ENCODE measurements at regions not wholly inside any gene's neighbourhood (a gene's known extent, or its start where the extent isn't known, plus 50 kb on each side); places are given as distances from the start of the nearest gene placed in this dataset.
"Not testable (repeated sequence)": the region's sequence is repeated elsewhere in the genome, so short reads cannot be mapped to it uniquely, and the experiment has no call there.

DNA sequence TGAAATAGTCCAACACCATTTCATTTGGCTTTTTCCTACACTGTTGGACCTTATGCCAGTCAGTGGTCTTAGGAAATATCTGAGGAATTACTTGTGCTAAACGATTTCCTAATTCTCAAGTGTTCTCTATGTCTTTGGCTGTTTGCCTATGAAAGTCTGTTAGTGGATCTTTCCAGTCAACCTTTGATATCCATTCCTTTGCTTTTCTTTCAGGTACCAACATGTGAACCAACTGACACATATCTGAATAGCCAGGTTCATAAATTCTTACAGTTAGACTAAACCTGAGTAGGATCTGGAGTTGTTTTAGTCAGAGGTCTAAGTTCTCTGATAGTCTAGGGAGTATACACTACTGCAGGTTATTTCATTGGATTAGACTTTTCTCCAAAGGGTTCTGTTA is 343.5 kb upstream of the LRRC3B start:
- H3K4me3 ChIP-seq (ENCODE audit: low read length), result no peak overlapping the region
- no peaks in the 10 kb centered on the region for H3K79me2 ChIP-seq (ENCODE audit: low read length)
- H3K4me1 ChIP-seq (ENCODE audit: low read length), result no peaks in the 10 kb centered on the region
- no peak overlapping the region for H3K27ac ChIP-seq (ENCODE audit: low read length)
- H3K36me3 ChIP-seq (ENCODE audit: insufficient read depth, low read length), result no peaks in the 10 kb centered on the region
- no peaks in the 10 kb centered on the region for H4K20me1 ChIP-seq (ENCODE audit: insufficient read depth, low read depth, low read length)
- no peak overlapping the region for H2AFZ ChIP-seq (ENCODE audit: low read length)
- H3K9ac ChIP-seq (ENCODE audit: low read length), result no peak overlapping the region
- no peaks in the 10 kb centered on the region for H3K27me3 ChIP-seq (ENCODE audit: low read length)
- DNase-seq, result no peak
- no peaks in the 10 kb centered on the region for H3K9me2 ChIP-seq (replicated peaks; ENCODE audit: insufficient read depth, low read length)
- no peaks in the 10 kb centered on the region; the same call in 1 of the 2 replicates for H3K9me3 ChIP-seq (ENCODE audit: low read length)
- H3K4me2 ChIP-seq (ENCODE audit: low read depth, low read length, poor library complexity, severe bottlenecking), result no peak overlapping the region

DNA sequence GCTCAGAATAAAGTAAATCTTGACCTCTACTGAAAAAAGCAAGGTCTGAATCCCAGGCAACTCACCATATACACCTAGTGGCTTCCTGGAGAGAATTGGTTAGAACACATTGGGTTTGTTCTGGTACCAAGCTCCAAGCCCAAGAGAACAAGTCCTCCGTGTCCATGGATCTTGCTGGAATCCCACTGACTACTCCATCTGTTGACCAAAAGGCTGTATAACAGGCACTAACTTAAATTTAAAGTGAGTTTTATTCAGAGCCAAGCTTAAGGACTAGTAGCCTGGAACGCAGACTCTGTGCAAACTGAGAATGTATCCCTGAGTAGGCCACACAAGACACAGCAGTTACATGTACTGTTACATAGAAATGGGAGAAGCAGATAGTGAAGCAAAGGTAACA is 342.1 kb upstream of the LRRC3B start:
- Histone ChIP-seq H2AFZ (ENCODE audit: low read length) (no peak overlapping the region), H3K9me2 (replicated peaks; ENCODE audit: insufficient read depth, low read length) (no peaks in the 10 kb centered on the region), H3K9ac (ENCODE audit: low read length) (no peak overlapping the region), H3K4me1 (ENCODE audit: low read length) (no peaks in the 10 kb centered on the region), H3K4me2 (ENCODE audit: low read depth, low read length, poor library complexity, severe bottlenecking) (no peak overlapping the region), H3K27me3 (ENCODE audit: low read length) (no peaks in the 10 kb centered on the region), H3K36me3 (ENCODE audit: insufficient read depth, low read length) (no peaks in the 10 kb centered on the region), H3K9me3 (ENCODE audit: low read length) (no peaks in the 10 kb centered on the region; the same call in 1 of the 2 replicates), H3K79me2 (ENCODE audit: low read length) (no peaks in the 10 kb centered on the region), H3K4me3 (ENCODE audit: low read length) (no peak overlapping the region), H3K27ac (ENCODE audit: low read length) (no peak overlapping the region), H4K20me1 (ENCODE audit: insufficient read depth, low read depth, low read length) (no peaks in the 10 kb centered on the region)
- peak; percentile 45 for DNase-seq

DNA sequence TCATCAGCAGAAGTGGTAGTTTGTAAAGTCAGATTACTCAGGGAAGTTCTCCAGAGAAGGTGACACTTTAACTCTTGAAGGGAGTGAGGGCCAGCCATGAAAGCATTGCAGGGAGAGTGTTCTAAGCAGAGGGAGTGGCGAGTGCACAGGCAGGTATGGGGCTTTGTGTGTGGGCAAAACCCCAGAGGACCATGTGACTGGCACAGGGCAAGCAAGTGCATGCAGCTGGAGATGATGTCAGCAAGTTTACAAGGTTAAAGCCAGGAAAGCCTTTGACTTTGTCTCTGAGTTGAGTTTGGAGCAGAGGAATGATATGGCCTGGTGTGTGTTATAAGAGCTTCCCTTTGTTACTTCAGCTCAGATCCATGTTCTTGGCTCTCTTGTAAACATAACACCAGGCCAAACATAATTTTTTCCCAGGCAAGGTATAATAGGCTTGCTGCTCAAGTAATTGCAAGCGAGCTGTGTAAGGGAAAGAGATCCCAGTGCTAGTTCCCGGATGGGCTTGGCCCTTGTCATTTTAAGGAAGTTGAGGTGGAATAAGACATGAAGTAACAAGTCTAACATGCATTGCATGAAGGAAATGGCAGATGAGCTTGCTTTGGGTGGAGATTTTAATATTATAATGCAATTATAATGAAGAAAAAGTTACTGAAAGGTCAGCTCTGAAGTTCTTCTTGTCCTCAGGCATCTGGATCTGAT is 341.1 kb upstream of the LRRC3B start:
- H3K36me3 ChIP-seq (ENCODE audit: insufficient read depth, low read length), result no peaks in the 10 kb centered on the region
- H4K20me1 ChIP-seq (ENCODE audit: insufficient read depth, low read depth, low read length), result no peaks in the 10 kb centered on the region
- H3K79me2 ChIP-seq (ENCODE audit: low read length), result no peaks in the 10 kb centered on the region
- H3K4me3 ChIP-seq (ENCODE audit: low read length), result no peak overlapping the region
- no peaks in the 10 kb centered on the region; the same call in 1 of the 2 replicates for H3K9me3 ChIP-seq (ENCODE audit: low read length)
- H3K9ac ChIP-seq (ENCODE audit: low read length), result no peak overlapping the region
- no peak overlapping the region for H3K27ac ChIP-seq (ENCODE audit: low read length)
- no peak overlapping the region for H3K4me2 ChIP-seq (ENCODE audit: low read depth, low read length, poor library complexity, severe bottlenecking)
- H2AFZ ChIP-seq (ENCODE audit: low read length), result no peak overlapping the region
- H3K27me3 ChIP-seq (ENCODE audit: low read length), result no peaks in the 10 kb centered on the region
- no peaks in the 10 kb centered on the region for H3K4me1 ChIP-seq (ENCODE audit: low read length)
- H3K9me2 ChIP-seq (replicated peaks; ENCODE audit: insufficient read depth, low read length), result no peaks in the 10 kb centered on the region
- DNase-seq, result no peak

DNA sequence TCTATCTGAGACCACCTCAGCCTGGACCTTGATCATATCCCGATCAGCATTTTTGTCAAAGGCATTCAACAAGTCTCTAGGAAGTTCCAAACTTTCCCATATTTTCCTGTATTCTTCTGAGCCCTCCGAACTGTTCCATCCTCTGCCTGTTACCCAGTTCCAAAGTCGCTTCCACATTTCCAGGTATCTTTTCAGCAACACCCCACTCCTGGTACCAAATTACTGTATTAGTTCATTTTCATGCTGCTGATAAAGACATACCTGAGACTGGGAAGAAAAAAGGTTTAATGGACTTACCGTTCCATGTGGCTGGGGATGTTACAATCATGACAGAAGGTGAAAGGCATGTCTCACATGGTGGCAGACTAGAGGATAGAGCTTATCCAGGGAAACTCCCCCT is 338.1 kb upstream of the LRRC3B start:
- not testable (repeated sequence) for H3K9ac ChIP-seq (ENCODE audit: low read length); H3K79me2 ChIP-seq (ENCODE audit: low read length); H3K9me3 ChIP-seq (ENCODE audit: low read length); H3K4me2 ChIP-seq (ENCODE audit: low read depth, low read length, poor library complexity, severe bottlenecking); H4K20me1 ChIP-seq (ENCODE audit: insufficient read depth, low read depth, low read length); H3K27me3 ChIP-seq (ENCODE audit: low read length); H3K36me3 ChIP-seq (ENCODE audit: insufficient read depth, low read length); H3K9me2 ChIP-seq (replicated peaks; ENCODE audit: insufficient read depth, low read length); H3K4me3 ChIP-seq (ENCODE audit: low read length); DNase-seq; H3K27ac ChIP-seq (ENCODE audit: low read length); H2AFZ ChIP-seq (ENCODE audit: low read length); H3K4me1 ChIP-seq (ENCODE audit: low read length)

DNA sequence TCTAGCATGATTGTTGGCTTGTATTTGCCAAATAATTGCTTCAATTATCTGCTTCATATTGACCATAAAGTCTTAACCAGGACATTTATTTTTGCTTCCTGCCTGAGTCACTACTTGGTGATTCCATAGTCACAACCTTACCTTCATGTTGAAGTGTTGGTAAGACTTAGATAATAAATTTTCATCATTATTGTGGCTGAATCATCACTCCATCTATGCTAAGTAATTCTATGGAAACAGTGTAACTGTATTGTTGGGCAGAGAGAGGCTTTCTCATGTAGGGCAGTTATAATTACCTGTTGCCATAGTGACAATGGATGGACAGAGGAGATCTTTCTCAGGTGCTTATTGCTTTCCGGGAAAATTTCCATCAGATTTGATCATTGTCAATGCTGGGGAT is 330.7 kb upstream of the LRRC3B start:
- no peak overlapping the region for H3K4me3 ChIP-seq (ENCODE audit: low read length)
- no peak overlapping the region for H3K9ac ChIP-seq (ENCODE audit: low read length)
- H4K20me1 ChIP-seq (ENCODE audit: insufficient read depth, low read depth, low read length), result no peaks in the 10 kb centered on the region
- DNase-seq, result no peak
- H3K27me3 ChIP-seq (ENCODE audit: low read length), result no peaks in the 10 kb centered on the region
- H3K9me2 ChIP-seq (replicated peaks; ENCODE audit: insufficient read depth, low read length), result no peaks in the 10 kb centered on the region
- no peak overlapping the region for H3K27ac ChIP-seq (ENCODE audit: low read length)
- H3K36me3 ChIP-seq (ENCODE audit: insufficient read depth, low read length), result no peaks in the 10 kb centered on the region
- no peaks in the 10 kb centered on the region for H3K79me2 ChIP-seq (ENCODE audit: low read length)
- H2AFZ ChIP-seq (ENCODE audit: low read length), result no peak overlapping the region
- H3K4me1 ChIP-seq (ENCODE audit: low read length), result no peaks in the 10 kb centered on the region
- H3K4me2 ChIP-seq (ENCODE audit: low read depth, low read length, poor library complexity, severe bottlenecking), result no peak overlapping the region
- no peaks in the 10 kb centered on the region for H3K9me3 ChIP-seq (ENCODE audit: low read length)

DNA sequence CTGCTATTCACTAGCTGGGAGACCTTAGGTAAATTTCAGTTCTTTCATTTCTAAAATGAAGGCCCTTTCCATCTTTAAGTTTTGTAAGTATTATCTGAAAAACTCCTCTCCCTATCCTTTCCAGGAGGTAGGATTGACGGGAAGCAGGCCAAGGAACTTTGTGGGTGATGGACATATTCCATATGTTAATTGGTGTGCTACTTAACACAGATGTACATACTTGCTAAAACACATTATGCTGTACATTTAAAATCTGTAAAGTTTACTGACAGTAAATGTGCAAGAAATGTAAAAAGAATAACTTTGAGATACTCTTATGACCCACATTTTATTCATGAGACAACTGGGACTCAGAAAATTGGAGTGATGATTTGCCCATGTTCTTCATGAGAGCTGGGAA is 329.8 kb upstream of the LRRC3B start:
- Histone ChIP-seq H3K4me2 (ENCODE audit: low read depth, low read length, poor library complexity, severe bottlenecking) (no peak overlapping the region), H3K27ac (ENCODE audit: low read length) (no peak overlapping the region), H3K9me2 (replicated peaks; ENCODE audit: insufficient read depth, low read length) (no peaks in the 10 kb centered on the region), H3K36me3 (ENCODE audit: insufficient read depth, low read length) (no peaks in the 10 kb centered on the region), H2AFZ (ENCODE audit: low read length) (no peak overlapping the region), H3K9me3 (ENCODE audit: low read length) (no peaks in the 10 kb centered on the region), H3K4me3 (ENCODE audit: low read length) (no peak overlapping the region), H4K20me1 (ENCODE audit: insufficient read depth, low read depth, low read length) (no peaks in the 10 kb centered on the region), H3K4me1 (ENCODE audit: low read length) (no peaks in the 10 kb centered on the region), H3K27me3 (ENCODE audit: low read length) (no peaks in the 10 kb centered on the region), H3K79me2 (ENCODE audit: low read length) (no peaks in the 10 kb centered on the region), H3K9ac (ENCODE audit: low read length) (no peak overlapping the region)
- no peak for DNase-seq

DNA sequence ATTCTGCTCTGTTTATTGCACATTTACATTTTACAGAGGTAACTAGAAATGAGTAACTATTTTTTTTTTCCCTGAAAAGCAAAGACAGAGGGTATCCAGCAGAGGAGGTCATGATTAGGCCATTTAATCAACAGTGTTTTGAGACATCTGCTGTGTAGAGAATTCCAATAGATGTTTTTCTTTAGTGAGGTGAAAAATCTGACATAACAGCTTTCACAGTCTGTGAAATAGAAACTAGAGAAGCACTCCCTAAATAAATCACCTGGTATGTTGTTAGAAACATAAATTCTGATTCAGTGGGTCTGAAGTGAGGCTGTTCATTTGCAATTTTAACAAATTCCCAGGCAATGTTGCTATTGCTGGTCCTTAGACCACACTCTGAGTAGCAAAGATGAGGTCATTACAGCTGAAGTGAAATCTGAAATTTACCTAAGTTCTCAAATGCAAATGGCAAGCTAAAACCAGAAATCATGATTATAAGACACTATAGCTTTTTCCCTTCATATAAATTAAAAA is 329.2 kb upstream of the LRRC3B start:
- no peaks in the 10 kb centered on the region for H3K9me2 ChIP-seq (replicated peaks; ENCODE audit: insufficient read depth, low read length)
- no peaks in the 10 kb centered on the region for H3K4me1 ChIP-seq (ENCODE audit: low read length)
- H2AFZ ChIP-seq (ENCODE audit: low read length), result no peak overlapping the region
- H3K79me2 ChIP-seq (ENCODE audit: low read length), result no peaks in the 10 kb centered on the region
- H4K20me1 ChIP-seq (ENCODE audit: insufficient read depth, low read depth, low read length), result no peaks in the 10 kb centered on the region
- H3K27me3 ChIP-seq (ENCODE audit: low read length), result no peaks in the 10 kb centered on the region
- no peaks in the 10 kb centered on the region for H3K9me3 ChIP-seq (ENCODE audit: low read length)
- no peak overlapping the region for H3K27ac ChIP-seq (ENCODE audit: low read length)
- no peaks in the 10 kb centered on the region for H3K36me3 ChIP-seq (ENCODE audit: insufficient read depth, low read length)
- DNase-seq, result no peak
- no peak overlapping the region for H3K4me3 ChIP-seq (ENCODE audit: low read length)
- H3K4me2 ChIP-seq (ENCODE audit: low read depth, low read length, poor library complexity, severe bottlenecking), result no peak overlapping the region
- no peak overlapping the region for H3K9ac ChIP-seq (ENCODE audit: low read length)

DNA sequence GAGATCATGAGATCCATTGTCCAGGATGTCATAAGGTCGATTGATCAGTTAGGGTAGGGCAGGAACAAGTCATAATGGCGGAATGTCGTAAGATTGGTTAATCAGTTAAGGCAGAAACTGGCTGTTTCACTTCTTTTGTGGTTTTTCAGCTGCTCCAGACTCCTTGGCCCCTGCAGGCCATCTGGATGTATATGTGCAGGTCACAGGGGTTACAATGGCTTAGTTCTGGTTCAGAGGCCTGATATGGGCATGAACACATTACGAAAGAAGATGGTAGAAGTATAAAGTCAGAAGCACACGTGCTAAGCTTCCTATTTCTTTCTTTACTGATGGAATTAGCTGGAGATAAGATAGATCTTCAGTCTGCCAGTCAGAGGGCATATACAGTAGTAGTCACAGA is 315.4 kb upstream of the LRRC3B start:
- no peak for DNase-seq
- Histone ChIP-seq H3K4me2 (ENCODE audit: low read depth, low read length, poor library complexity, severe bottlenecking) (no peak overlapping the region), H3K36me3 (ENCODE audit: insufficient read depth, low read length) (no peaks in the 10 kb centered on the region), H2AFZ (ENCODE audit: low read length) (no peak overlapping the region), H3K9me2 (replicated peaks; ENCODE audit: insufficient read depth, low read length) (no peaks in the 10 kb centered on the region), H4K20me1 (ENCODE audit: insufficient read depth, low read depth, low read length) (no peaks in the 10 kb centered on the region), H3K27me3 (ENCODE audit: low read length) (no peaks in the 10 kb centered on the region), H3K4me3 (ENCODE audit: low read length) (no peak overlapping the region), H3K27ac (ENCODE audit: low read length) (no peak overlapping the region), H3K9me3 (ENCODE audit: low read length) (no peaks in the 10 kb centered on the region), H3K9ac (ENCODE audit: low read length) (no peak overlapping the region), H3K4me1 (ENCODE audit: low read length) (no peaks in the 10 kb centered on the region), H3K79me2 (ENCODE audit: low read length) (no peaks in the 10 kb centered on the region)

Data from Karpas-422 (cell line).